GM23338 (cell line): ENCODE measurements at regions not wholly inside any gene's neighbourhood (a gene's known extent, or its start where the extent isn't known, plus 50 kb on each side); places are given as distances from the start of the nearest gene placed in this dataset.
A peak's percentile ranks its signal among the peaks of the same experiment; 100 is the strongest.

Source experiments
- ATAC-seq: fragments of 200-7000 bp; cut with Tn5 transposase; 3 replicates; pipeline ENCODE4 v1.9.1; 2020
- DNase-seq: peaks from one replicate; pipeline ENCODE4 v3.0.0-alpha.2; 2015; ENCODE audit warnings: low spot score
- H2AFZ ChIP-seq: fragments of 200-600 bp; sonication (generic); 2 replicates; pipeline ENCODE4 v1.8.0; 2016; ENCODE audit warnings: antibody characterized with exemption, mild to moderate bottlenecking, moderate library complexity
- H3F3A ChIP-seq: fragments of 200-600 bp; sonication (generic); replicated peaks from 2 replicates; pipeline ENCODE4 v1.8.0; 2017; ENCODE audit warnings: antibody characterized with exemption, mixed run types, low read depth
- H3K27ac ChIP-seq: fragments of 200-600 bp; sonication (generic); 2 replicates; pipeline ENCODE4 v1.6.1; 2016; ENCODE audit warnings: low read depth
- H3K27me3 ChIP-seq: fragments of 200-600 bp; sonication (generic); 2 replicates; pipeline ENCODE4 v1.8.0; 2016; ENCODE audit warnings: mild to moderate bottlenecking, mixed run types, moderate library complexity; ENCODE audit not compliant: insufficient read depth
- H3K36me3 ChIP-seq: fragments of 200-600 bp; sonication (generic); 2 replicates; pipeline ENCODE4 v1.8.0; 2016; ENCODE audit warnings: mild to moderate bottlenecking; ENCODE audit not compliant: insufficient read depth
- H3K4me1 ChIP-seq: fragments of 200-600 bp; sonication (generic); 2 replicates; pipeline ENCODE4 v1.8.0; 2016; ENCODE audit warnings: mild to moderate bottlenecking, moderate library complexity; ENCODE audit not compliant: insufficient read depth
- H3K4me2 ChIP-seq: fragments of 200-600 bp; sonication (generic); 2 replicates; pipeline ENCODE4 v1.7.1; 2017; ENCODE audit warnings: mixed run types
- H3K4me3 ChIP-seq: fragments of 200-600 bp; sonication (generic); 2 replicates; pipeline ENCODE4 v1.6.1; 2016; ENCODE audit warnings: mixed run types
- H3K79me2 ChIP-seq: fragments of 200-600 bp; sonication (generic); replicated peaks from 2 replicates; pipeline ENCODE4 v1.8.0; 2017; ENCODE audit warnings: mild to moderate bottlenecking; ENCODE audit not compliant: insufficient read depth
- H3K9me2 ChIP-seq: fragments of 200-600 bp; sonication (generic); 2 replicates; pipeline ENCODE4 v1.8.0; 2017; ENCODE audit not compliant: insufficient read depth
- H4K20me1 ChIP-seq: fragments of 200-600 bp; sonication (generic); replicated peaks from 2 replicates; pipeline ENCODE4 v1.8.0; 2017; ENCODE audit warnings: mild to moderate bottlenecking; ENCODE audit not compliant: insufficient read depth
- H3K27ac Mint-ChIP-seq: 2 replicates; pipeline ENCODE4 v1.8.0; 2020; ENCODE audit warnings: inconsistent platforms, mild to moderate bottlenecking, moderate library complexity, mixed read lengths
- H3K27me3 Mint-ChIP-seq: 3 replicates; pipeline ENCODE4 v1.8.0; 2022; ENCODE audit warnings: low read depth, mild to moderate bottlenecking, moderate library complexity, mixed read lengths, inconsistent platforms; ENCODE audit not compliant: insufficient read depth, poor library complexity
- H3K36me3 Mint-ChIP-seq: 3 replicates; pipeline ENCODE4 v1.8.0; 2021; ENCODE audit warnings: low read depth, mild to moderate bottlenecking, inconsistent platforms, moderate library complexity, mixed read lengths
- H3K4me1 Mint-ChIP-seq: 3 replicates; pipeline ENCODE4 v1.8.0; 2020; ENCODE audit warnings: mild to moderate bottlenecking, inconsistent platforms, mixed read lengths
- H3K4me3 Mint-ChIP-seq: 3 replicates; pipeline ENCODE4 v1.8.0; 2021; ENCODE audit warnings: moderate library complexity, mild to moderate bottlenecking, inconsistent platforms, mixed read lengths
- H3K9me3 Mint-ChIP-seq: 3 replicates; pipeline ENCODE4 v1.8.0; 2020; ENCODE audit warnings: moderate library complexity, mild to moderate bottlenecking, inconsistent platforms, mixed read lengths
- ETS1 ChIP-seq: IDR thresholded peaks from 2 replicates; pipeline ENCODE4 v1.6.1; 2016; ENCODE audit warnings: antibody characterized with exemption
- EZH2phosphoT487 ChIP-seq: fragments of 200-600 bp; sonication (generic); IDR thresholded peaks from one replicate; pipeline ENCODE4 v1.8.1; 2018; ENCODE audit warnings: antibody characterized with exemption; ENCODE audit not compliant: unreplicated experiment
- JUNB ChIP-seq: IDR thresholded peaks from one replicate; pipeline ENCODE4 v1.6.1; 2016; ENCODE audit warnings: antibody characterized with exemption; ENCODE audit not compliant: unreplicated experiment
- NANOG ChIP-seq: IDR thresholded peaks from 2 replicates; pipeline ENCODE4 v1.6.1; 2016; ENCODE audit warnings: antibody characterized with exemption, borderline replicate concordance
- STAT1 ChIP-seq: IDR thresholded peaks from one replicate; pipeline ENCODE4 v1.6.1; 2016; ENCODE audit warnings: antibody characterized with exemption; ENCODE audit not compliant: unreplicated experiment
- ZNF331 ChIP-seq: fragments of 250-450 bp; sonication (Bioruptor Pico); IDR thresholded peaks from 2 replicates; pipeline ENCODE4 v1.5.0; 2020; ENCODE audit warnings: low read depth, mild to moderate bottlenecking, moderate library complexity
- TF ChIP-seq, protein P1 (sequence below), 2 experiments: fragments of 200-600 bp in 1 of 2; sonication (generic) in 1 of 2; conservative IDR thresholded peaks; 2 replicates each; pipeline versions ENCODE4 v1.5.1 to v1.6.1; 2016 to 2017; ENCODE audit warnings: antibody characterized with exemption in 2 of 2, low read depth in 2 of 2, mild to moderate bottlenecking in 2 of 2, moderate library complexity in 1 of 2
- TF ChIP-seq, protein P2 (sequence below): fragments of 250-450 bp; sonication (Bioruptor Pico); IDR thresholded peaks from 2 replicates; pipeline ENCODE4 v1.5.0; 2020; ENCODE audit warnings: mild to moderate bottlenecking, moderate library complexity

DNA sequence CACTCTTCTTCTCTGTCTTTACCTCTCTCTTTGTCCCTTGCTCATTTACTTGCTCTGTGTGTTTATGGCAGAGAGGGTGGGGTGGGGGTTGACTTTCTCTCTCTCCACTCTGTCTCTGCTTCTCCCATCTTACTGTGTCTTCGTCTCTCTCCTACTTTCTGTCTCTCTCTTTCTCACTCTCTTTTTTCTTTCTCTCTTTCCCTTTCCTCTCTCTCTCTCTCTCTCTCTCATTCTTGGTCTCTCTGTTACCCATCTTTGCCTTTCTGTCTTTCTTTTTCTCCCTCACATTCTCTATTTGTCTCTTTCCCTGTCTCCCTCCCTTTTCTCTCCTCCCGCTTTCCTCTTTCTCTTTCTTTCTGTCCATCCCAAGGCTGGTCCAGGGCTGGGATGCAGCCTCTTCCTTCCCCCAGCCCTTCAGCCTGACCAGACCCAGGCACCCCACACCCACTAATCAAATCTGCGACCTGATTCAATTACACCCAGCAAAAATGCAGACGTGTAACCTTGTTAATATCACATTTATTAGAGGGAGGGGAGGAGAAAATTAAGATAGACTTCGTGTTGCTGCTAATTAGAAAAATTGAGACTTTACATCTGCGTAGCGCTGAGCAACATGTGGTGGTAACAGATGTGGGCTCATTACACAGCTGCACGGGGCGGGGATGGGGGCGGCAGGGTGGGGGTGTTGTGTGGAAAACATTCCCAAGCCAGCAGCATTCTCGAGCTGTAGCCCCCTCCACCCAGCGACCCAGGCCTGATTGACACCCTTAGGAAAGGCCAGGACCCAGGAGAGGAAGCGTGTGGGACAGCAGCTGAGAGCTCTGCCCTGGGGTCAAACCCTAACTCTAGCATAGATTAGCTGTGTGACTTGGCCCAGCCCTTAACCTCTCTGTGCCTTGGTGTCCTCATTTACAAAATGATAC, 124.9 kb upstream of the MAFB start:
- Histone ChIP-seq H3K4me3 (no peak overlapping the region), H3K4me2 (no peak overlapping the region), H2AFZ (peak overlapping the region; percentile 78; the same call in 1 of the 2 replicates), H4K20me1 (no peaks in the 10 kb centered on the region), H3K36me3 (no peaks in the 10 kb centered on the region), H3F3A (no peaks in the 10 kb centered on the region), H3K79me2 (no peaks in the 10 kb centered on the region), H3K27me3 (no peaks in the 10 kb centered on the region), H3K9me2 (peaks cover 13% of the 10 kb centered on the region; the same call in 1 of the 2 replicates), H3K27ac (no peak overlapping the region), H3K4me1 (no peaks in the 10 kb centered on the region)
- Mint-ChIP-seq H3K9me3 (peaks cover 7% of the 10 kb centered on the region; the same call in 2 of the 3 replicates), H3K4me1 (no peaks in the 10 kb centered on the region), H3K27me3 (peaks cover 2% of the 10 kb centered on the region), H3K36me3 (no peaks in the 10 kb centered on the region), H3K27ac (no peak overlapping the region), H3K4me3 (no peak overlapping the region)
- ATAC-seq (no peak), DNase-seq (no peak)
- TF ChIP-seq, protein P1, sequence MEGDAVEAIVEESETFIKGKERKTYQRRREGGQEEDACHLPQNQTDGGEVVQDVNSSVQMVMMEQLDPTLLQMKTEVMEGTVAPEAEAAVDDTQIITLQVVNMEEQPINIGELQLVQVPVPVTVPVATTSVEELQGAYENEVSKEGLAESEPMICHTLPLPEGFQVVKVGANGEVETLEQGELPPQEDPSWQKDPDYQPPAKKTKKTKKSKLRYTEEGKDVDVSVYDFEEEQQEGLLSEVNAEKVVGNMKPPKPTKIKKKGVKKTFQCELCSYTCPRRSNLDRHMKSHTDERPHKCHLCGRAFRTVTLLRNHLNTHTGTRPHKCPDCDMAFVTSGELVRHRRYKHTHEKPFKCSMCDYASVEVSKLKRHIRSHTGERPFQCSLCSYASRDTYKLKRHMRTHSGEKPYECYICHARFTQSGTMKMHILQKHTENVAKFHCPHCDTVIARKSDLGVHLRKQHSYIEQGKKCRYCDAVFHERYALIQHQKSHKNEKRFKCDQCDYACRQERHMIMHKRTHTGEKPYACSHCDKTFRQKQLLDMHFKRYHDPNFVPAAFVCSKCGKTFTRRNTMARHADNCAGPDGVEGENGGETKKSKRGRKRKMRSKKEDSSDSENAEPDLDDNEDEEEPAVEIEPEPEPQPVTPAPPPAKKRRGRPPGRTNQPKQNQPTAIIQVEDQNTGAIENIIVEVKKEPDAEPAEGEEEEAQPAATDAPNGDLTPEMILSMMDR (conservative IDR thresholded peaks at IDR 0.05; ENCODE audit: low read depth in 2 of 2) = no peak

DNA sequence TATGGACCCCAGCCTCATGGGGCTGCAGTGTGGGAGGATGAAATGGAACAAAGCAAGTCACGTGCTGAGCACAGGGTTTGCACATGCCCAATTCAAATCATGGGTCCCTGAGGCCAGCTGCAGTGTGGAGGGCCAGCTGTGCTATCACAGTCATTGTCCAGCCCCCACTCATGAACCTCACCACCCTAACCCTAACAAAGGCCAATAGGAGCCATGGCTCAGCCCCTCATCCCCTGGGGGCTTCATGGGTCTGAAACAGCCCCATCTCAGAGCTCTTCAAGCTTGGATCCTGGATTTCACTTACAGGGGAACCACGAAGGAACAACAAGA, 125.6 kb upstream of the MAFB start:
- H3K27me3 ChIP-seq = no peaks in the 10 kb centered on the region
- DNase-seq = no peak
- H3K27ac Mint-ChIP-seq = no peak overlapping the region
- no peaks in the 10 kb centered on the region for H3F3A ChIP-seq
- H3K27me3 Mint-ChIP-seq = peaks cover 2% of the 10 kb centered on the region
- no peaks in the 10 kb centered on the region for H3K4me1 ChIP-seq
- no peak overlapping the region for H3K27ac ChIP-seq
- H3K4me3 ChIP-seq = no peak overlapping the region
- H3K4me3 Mint-ChIP-seq = no peak overlapping the region
- H3K36me3 Mint-ChIP-seq = no peaks in the 10 kb centered on the region
- no peaks in the 10 kb centered on the region for H3K36me3 ChIP-seq
- no peak overlapping the region for H2AFZ ChIP-seq
- no peaks in the 10 kb centered on the region for H3K4me1 Mint-ChIP-seq
- peaks cover 7% of the 10 kb centered on the region; the same call in 2 of the 3 replicates for H3K9me3 Mint-ChIP-seq
- no peak overlapping the region for H3K4me2 ChIP-seq
- H3K79me2 ChIP-seq = no peaks in the 10 kb centered on the region
- H4K20me1 ChIP-seq = no peaks in the 10 kb centered on the region
- no peak for ATAC-seq
- peaks cover 13% of the 10 kb centered on the region; the same call in 1 of the 2 replicates for H3K9me2 ChIP-seq
- TF ChIP-seq EZH2phosphoT487 = no peak
- TF ChIP-seq, protein P2, sequence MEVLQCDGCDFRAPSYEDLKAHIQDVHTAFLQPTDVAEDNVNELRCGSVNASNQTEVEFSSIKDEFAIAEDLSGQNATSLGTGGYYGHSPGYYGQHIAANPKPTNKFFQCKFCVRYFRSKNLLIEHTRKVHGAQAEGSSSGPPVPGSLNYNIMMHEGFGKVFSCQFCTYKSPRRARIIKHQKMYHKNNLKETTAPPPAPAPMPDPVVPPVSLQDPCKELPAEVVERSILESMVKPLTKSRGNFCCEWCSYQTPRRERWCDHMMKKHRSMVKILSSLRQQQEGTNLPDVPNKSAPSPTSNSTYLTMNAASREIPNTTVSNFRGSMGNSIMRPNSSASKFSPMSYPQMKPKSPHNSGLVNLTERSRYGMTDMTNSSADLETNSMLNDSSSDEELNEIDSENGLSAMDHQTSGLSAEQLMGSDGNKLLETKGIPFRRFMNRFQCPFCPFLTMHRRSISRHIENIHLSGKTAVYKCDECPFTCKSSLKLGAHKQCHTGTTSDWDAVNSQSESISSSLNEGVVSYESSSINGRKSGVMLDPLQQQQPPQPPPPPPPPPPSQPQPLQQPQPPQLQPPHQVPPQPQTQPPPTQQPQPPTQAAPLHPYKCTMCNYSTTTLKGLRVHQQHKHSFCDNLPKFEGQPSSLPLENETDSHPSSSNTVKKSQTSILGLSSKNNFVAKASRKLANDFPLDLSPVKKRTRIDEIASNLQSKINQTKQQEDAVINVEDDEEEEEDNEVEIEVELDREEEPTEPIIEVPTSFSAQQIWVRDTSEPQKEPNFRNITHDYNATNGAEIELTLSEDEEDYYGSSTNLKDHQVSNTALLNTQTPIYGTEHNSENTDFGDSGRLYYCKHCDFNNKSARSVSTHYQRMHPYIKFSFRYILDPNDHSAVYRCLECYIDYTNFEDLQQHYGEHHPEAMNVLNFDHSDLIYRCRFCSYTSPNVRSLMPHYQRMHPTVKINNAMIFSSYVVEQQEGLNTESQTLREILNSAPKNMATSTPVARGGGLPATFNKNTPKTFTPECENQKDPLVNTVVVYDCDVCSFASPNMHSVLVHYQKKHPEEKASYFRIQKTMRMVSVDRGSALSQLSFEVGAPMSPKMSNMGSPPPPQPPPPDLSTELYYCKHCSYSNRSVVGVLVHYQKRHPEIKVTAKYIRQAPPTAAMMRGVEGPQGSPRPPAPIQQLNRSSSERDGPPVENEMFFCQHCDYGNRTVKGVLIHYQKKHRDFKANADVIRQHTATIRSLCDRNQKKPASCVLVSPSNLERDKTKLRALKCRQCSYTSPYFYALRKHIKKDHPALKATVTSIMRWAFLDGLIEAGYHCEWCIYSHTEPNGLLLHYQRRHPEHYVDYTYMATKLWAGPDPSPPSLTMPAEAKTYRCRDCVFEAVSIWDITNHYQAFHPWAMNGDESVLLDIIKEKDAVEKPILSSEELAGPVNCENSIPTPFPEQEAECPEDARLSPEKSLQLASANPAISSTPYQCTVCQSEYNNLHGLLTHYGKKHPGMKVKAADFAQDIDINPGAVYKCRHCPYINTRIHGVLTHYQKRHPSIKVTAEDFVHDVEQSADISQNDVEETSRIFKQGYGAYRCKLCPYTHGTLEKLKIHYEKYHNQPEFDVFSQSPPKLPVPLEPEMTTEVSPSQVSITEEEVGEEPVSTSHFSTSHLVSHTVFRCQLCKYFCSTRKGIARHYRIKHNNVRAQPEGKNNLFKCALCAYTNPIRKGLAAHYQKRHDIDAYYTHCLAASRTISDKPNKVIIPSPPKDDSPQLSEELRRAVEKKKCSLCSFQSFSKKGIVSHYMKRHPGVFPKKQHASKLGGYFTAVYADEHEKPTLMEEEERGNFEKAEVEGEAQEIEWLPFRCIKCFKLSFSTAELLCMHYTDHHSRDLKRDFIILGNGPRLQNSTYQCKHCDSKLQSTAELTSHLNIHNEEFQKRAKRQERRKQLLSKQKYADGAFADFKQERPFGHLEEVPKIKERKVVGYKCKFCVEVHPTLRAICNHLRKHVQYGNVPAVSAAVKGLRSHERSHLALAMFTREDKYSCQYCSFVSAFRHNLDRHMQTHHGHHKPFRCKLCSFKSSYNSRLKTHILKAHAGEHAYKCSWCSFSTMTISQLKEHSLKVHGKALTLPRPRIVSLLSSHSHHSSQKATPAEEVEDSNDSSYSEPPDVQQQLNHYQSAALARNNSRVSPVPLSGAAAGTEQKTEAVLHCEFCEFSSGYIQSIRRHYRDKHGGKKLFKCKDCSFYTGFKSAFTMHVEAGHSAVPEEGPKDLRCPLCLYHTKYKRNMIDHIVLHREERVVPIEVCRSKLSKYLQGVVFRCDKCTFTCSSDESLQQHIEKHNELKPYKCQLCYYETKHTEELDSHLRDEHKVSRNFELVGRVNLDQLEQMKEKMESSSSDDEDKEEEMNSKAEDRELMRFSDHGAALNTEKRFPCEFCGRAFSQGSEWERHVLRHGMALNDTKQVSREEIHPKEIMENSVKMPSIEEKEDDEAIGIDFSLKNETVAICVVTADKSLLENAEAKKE (CRISPR knock-in tag) = no peak
- TF ChIP-seq STAT1 = no peak
- TF ChIP-seq NANOG = no peak
- TF ChIP-seq ETS1 = no peak
- TF ChIP-seq JUNB = no peak
- no peak for TF ChIP-seq ZNF331 (CRISPR knock-in tag)
